ENCODE measurements at regions not wholly inside any gene's neighbourhood (a gene's known extent, or its start where the extent isn't known, plus 50 kb on each side); places are given as distances from the start of the nearest gene placed in this dataset.
"Not testable (repeated sequence)": the region's sequence is repeated elsewhere in the genome, so short reads cannot be mapped to it uniquely, and the experiment has no call there.

DNA sequence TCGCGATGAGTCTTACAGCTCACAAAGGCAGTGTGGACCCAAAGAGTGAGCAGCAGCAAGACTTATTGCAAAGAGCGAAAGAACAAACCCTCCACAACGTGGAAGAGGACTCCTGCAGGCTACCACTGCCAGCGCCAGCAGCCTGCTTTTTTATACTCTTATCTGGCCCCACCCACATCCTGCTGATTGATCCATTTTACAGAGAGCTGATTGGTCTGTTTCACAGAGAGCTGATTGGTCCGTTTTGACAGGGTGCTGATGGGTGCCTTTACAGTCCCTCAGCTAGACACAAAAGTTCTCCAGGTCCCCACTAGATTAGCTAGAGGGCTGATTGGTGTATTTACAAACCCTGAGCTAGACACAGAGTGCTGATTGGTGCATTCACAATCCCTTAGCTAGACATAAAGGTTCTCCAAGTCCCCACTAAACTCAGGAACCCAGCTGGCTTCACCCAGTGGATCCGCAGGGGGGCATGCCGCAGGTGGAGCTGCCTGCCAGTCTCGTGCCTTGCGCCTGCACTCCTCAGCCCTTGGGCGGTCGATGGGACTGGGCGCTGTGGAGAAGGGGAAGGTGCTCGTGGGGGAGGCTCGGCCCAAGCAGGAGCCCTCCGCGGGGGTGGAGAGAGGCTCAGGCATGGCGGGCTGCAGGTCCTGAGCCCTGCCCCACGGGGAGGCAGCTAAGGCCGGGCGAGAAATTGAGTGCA, 75.7 kb downstream of the QDPR start:
- not testable (repeated sequence) for H3K27me3 Mint-ChIP-seq (ENCODE audit: low read depth in 3 of 3)

DNA sequence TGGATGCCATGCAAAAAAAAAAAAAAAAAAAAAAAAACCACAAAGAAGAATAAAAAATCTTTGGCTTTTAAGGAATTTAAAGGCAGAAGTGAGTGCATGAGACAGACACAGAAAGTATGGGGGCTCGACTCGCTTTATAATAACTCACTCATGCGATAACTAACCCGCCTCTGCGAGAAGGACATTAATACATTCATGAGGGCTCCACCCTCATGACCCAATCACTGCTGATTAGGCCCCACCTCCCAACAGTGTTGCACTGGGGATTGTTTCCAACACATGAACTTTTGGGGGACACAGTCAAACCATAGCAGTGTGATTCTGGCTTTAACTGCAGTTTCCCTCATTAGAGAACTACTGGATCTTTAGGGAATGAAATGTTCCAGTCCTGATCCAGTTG, 78.1 kb downstream of the QDPR start:
- Histone ChIP-seq H3K36me3 (replicated peaks in 1 of 2; ENCODE audit: control insufficient read depth in 1 of 2, insufficient read depth in 2 of 2, low read length in 2 of 2) (no peaks in the 10 kb centered on the region), H3K4me2 (replicated peaks; ENCODE audit: extremely low read depth, low read length, poor library complexity, severe bottlenecking) (no peak overlapping the region), H3K27ac (ENCODE audit: low read depth in 1 of 2, low read length in 2 of 2) (no peak overlapping the region), H2AFZ (ENCODE audit: insufficient read depth, low read depth, low read length, poor library complexity, severe bottlenecking) (no peak overlapping the region), H3K4me1 (ENCODE audit: control insufficient read depth in 1 of 2, insufficient read depth in 2 of 2, low read length in 2 of 2) (no peaks in the 10 kb centered on the region), H3K79me2 (ENCODE audit: insufficient read depth, low read length) (no peaks in the 10 kb centered on the region), H3K9me3 (replicated peaks in 1 of 2; ENCODE audit: control insufficient read depth in 1 of 2, insufficient read depth in 1 of 2, low read length in 2 of 2) (peaks cover 16 to 32% of the 10 kb centered on the region in 2 donors), H3K27me3 (ENCODE audit: control insufficient read depth in 2 of 2, insufficient read depth in 2 of 2, low read length in 2 of 2) (no peaks in the 10 kb centered on the region), H4K20me1 (ENCODE audit: insufficient read depth, low read length) (no peaks in the 10 kb centered on the region), H3K4me3 (replicated peaks in 1 of 3; ENCODE audit: low read depth in 2 of 3, low read length in 3 of 3) (no peak overlapping the region), H3K9ac (ENCODE audit: insufficient read depth, low read length, poor library complexity, severe bottlenecking) (no peak overlapping the region)
- Mint-ChIP-seq H3K4me3 (no peak overlapping the region), H3K36me3 (no peaks in the 10 kb centered on the region), H3K4me1 (no peaks in the 10 kb centered on the region), H3K9me3 (peaks cover 14 to 39% (median 25%) of the 10 kb centered on the region in 7 donors), H3K27ac (no peak overlapping the region), H3K27me3 (ENCODE audit: low read depth in 3 of 3) (peaks cover 0 to 4% (median 0%) of the 10 kb centered on the region in 3 donors)
- no peak for DNase-seq
- intact Hi-C loops (cut with micrococcal nuclease) = no loop called here
- TF ChIP-seq, protein P1, sequence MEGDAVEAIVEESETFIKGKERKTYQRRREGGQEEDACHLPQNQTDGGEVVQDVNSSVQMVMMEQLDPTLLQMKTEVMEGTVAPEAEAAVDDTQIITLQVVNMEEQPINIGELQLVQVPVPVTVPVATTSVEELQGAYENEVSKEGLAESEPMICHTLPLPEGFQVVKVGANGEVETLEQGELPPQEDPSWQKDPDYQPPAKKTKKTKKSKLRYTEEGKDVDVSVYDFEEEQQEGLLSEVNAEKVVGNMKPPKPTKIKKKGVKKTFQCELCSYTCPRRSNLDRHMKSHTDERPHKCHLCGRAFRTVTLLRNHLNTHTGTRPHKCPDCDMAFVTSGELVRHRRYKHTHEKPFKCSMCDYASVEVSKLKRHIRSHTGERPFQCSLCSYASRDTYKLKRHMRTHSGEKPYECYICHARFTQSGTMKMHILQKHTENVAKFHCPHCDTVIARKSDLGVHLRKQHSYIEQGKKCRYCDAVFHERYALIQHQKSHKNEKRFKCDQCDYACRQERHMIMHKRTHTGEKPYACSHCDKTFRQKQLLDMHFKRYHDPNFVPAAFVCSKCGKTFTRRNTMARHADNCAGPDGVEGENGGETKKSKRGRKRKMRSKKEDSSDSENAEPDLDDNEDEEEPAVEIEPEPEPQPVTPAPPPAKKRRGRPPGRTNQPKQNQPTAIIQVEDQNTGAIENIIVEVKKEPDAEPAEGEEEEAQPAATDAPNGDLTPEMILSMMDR (IDR thresholded peaks at IDR 0.05) = no peak
- no CpG with 5 or more reads among the region's 5 CpGs for WGBS (ENCODE audit: insufficient coverage)

More for the DNA sequence above, 75.7 kb downstream of the QDPR start:
- H3K9ac ChIP-seq (ENCODE audit: insufficient read depth, low read length, poor library complexity, severe bottlenecking); DNase-seq; H3K4me2 ChIP-seq (replicated peaks; ENCODE audit: extremely low read depth, low read length, poor library complexity, severe bottlenecking); H3K79me2 ChIP-seq (ENCODE audit: insufficient read depth, low read length); H3K4me1 ChIP-seq (ENCODE audit: control insufficient read depth in 1 of 2, insufficient read depth in 2 of 2, low read length in 2 of 2); H3K4me1 Mint-ChIP-seq; H3K27ac ChIP-seq (ENCODE audit: low read depth in 1 of 2, low read length in 2 of 2); H3K27ac Mint-ChIP-seq; H3K36me3 ChIP-seq (replicated peaks in 1 of 2; ENCODE audit: control insufficient read depth in 1 of 2, insufficient read depth in 2 of 2, low read length in 2 of 2); H3K27me3 ChIP-seq (ENCODE audit: control insufficient read depth in 2 of 2, insufficient read depth in 2 of 2, low read length in 2 of 2); H3K4me3 ChIP-seq (replicated peaks in 1 of 3; ENCODE audit: low read depth in 2 of 3, low read length in 3 of 3); intact Hi-C loops (cut with micrococcal nuclease); H4K20me1 ChIP-seq (ENCODE audit: insufficient read depth, low read length); H3K36me3 Mint-ChIP-seq; H2AFZ ChIP-seq (ENCODE audit: insufficient read depth, low read depth, low read length, poor library complexity, severe bottlenecking); H3K4me3 Mint-ChIP-seq: not testable (repeated sequence)
- peaks cover 16 to 39% of the 10 kb centered on the region in 2 donors for H3K9me3 ChIP-seq (replicated peaks in 1 of 2; ENCODE audit: control insufficient read depth in 1 of 2, insufficient read depth in 1 of 2, low read length in 2 of 2)
- WGBS (ENCODE audit: insufficient coverage) = 89% methylated on average over 18 of the region's 21 CpGs
- peaks cover 14 to 42% (median 28%) of the 10 kb centered on the region in 7 donors for H3K9me3 Mint-ChIP-seq
